GM12865 (cell line): ENCODE measurements at regions not wholly inside any gene's neighbourhood (a gene's known extent, or its start where the extent isn't known, plus 50 kb on each side); places are given as distances from the start of the nearest gene placed in this dataset.

Source experiments
- DNase-seq: peaks from one replicate; pipeline ENCODE4 v3.0.0; 2010; ENCODE audit warnings: low read depth
- H3K4me3 ChIP-seq: 2 replicates; pipeline ENCODE4 v1.5.1; 2011; ENCODE audit warnings: mild to moderate bottlenecking, low read depth, low read length, control low read depth
- TF ChIP-seq, protein P1 (sequence below): IDR thresholded peaks from 2 replicates; pipeline ENCODE4 v1.5.1; 2011; ENCODE audit warnings: low read length, control low read depth, low read depth, inconsistent platforms; ENCODE audit not compliant: insufficient read depth; ENCODE audit errors: missing control alignments

DNA sequence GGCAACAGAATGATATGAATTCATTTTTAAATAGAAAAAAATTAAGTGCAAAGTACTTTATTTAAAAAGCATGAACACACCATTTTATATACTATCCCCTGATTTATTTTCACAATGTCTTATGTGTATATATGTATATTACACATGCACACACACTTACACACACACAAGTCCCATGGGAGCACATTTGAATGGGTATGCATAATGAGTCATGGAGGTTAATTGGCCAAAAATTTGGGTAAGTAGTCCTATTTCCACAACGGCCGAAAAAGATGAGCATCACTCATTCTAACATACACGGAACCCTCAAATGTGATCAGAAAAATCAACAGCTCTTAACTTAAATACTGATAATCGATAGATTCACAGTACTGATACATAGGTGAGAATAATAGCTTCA, 97.4 kb upstream of the NABP1 start:
- no peak for DNase-seq
- TF ChIP-seq, protein P1, sequence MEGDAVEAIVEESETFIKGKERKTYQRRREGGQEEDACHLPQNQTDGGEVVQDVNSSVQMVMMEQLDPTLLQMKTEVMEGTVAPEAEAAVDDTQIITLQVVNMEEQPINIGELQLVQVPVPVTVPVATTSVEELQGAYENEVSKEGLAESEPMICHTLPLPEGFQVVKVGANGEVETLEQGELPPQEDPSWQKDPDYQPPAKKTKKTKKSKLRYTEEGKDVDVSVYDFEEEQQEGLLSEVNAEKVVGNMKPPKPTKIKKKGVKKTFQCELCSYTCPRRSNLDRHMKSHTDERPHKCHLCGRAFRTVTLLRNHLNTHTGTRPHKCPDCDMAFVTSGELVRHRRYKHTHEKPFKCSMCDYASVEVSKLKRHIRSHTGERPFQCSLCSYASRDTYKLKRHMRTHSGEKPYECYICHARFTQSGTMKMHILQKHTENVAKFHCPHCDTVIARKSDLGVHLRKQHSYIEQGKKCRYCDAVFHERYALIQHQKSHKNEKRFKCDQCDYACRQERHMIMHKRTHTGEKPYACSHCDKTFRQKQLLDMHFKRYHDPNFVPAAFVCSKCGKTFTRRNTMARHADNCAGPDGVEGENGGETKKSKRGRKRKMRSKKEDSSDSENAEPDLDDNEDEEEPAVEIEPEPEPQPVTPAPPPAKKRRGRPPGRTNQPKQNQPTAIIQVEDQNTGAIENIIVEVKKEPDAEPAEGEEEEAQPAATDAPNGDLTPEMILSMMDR, result no peak
- no peak overlapping the region for H3K4me3 ChIP-seq

DNA sequence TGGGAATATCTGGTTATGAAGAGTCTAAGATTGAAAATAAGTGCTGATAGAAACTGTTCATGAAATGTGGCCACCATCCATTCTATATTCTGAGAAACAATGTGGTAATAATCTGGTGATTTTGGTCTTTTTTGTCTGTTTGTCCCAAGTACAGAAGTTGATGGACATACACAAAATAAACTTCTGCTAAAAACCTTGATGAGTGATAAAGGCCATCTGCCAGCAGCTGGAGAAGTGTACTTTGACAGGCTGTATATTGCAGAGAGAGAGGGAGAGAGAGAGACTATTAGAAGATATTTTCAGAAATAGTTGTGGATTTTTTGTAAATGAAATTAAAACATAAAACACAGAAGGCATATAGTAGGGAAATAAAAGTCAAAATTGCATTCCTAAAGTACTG, 96.9 kb upstream of the NABP1 start:
- TF ChIP-seq, protein P1, result no peak
- DNase-seq, result no peak
- no peak overlapping the region for H3K4me3 ChIP-seq

DNA sequence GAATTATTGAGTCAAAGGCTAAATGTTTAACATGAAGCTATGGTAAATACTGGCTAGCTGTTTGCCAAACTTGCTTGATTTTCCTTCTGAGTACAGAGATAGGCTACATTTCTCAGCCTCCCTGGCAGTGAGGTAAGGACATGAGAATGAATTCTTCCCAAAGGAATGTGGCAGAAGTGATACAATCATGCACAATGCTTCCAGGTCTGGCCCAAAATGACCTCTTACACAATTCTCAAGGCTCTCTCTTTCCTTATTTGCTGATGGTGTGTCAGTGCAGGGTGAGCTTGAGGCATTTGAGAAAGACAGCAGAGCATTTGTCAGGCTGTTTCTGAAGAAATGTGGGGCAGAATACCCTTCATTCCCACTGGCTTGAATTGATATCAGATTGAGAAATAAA, 95.6 kb upstream of the NABP1 start:
- H3K4me3 ChIP-seq, result no peak overlapping the region
- no peak for DNase-seq
- TF ChIP-seq, protein P1, result no peak

DNA sequence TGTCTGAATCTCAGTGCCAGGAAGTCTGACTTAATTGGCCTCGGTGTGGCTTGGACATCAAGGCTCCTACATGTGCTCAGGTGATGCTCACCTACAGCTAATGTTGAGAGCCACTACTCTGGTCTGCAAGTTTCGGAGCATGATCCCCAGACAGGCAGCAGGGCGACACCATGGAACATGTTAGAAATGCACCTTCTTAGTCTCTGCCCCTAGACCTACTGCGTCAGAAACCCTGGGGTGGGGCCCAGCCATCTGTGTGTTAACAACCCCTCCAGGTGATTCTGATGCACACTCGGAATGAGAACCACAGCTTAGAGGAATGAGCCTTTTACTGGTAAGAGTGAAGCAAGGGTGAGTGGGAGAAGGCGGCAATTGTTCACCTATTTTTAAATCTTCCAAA, 86.9 kb upstream of the NABP1 start:
- H3K4me3 ChIP-seq, result no peak overlapping the region
- TF ChIP-seq, protein P1, result no peak
- DNase-seq, result no peak

DNA sequence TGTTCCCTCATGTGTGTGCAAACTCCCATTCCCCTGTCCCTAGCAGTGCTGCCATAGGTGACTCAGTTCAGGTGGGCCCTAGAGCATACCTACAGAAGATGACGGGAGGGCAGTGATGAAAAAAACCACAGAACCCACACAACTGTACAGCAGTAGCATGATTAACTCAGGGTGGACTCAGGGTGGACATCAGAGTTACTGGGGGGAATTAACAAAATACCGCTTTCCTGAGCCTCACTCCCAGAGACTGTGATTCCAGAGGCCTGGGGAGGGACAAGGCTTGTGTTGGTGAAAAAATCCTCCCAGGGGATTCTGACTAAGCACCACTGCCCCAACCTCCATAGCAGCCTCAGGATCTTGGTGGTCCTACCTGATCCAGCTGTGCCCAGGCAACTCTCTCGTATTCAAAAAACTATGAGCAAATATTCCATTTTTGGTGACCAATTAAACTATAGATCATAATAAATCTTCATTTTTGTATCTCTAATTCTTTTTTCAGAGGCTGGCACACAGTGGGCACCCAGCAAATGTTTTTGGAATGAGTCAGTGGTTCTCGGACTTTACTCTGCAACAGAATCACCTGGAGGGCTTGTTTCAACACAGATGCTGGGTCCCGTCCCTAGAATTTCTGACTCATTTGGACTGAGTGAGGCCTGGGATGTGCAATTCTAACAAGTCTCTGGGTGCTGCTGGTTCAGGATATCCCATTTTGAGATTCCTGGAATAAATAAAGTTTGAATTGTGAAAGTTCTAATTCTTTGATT, 84.1 kb upstream of the NABP1 start:
- TF ChIP-seq, protein P1, result no peak
- H3K4me3 ChIP-seq, result no peak overlapping the region
- no peak for DNase-seq

DNA sequence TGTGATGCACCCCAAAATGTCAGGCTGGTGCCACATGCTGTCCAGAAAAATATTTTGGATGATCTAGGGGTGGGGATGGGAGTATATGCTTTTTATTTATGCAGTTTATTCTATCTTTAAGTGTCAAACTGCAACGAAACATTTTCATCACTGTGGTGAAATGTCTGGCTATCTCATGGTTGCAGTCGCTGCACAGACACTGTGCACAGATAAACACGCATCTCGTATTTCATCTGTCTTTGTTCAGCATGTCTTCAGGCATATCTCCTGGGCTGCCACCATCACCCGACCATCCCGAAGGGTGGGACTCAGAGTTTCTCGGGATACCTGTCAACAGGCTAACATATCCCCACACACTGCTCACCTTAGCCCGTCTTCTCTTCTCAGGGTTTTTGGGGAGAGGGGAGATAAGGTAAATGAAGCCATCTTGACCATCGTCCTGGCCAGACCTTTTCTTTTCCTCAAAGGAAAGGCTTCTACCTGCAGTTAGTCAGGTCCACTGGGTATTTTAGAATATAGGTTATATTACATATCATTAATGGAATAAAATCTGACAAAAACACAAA, 80.7 kb upstream of the NABP1 start:
- DNase-seq, result no peak
- TF ChIP-seq, protein P1, result no peak
- H3K4me3 ChIP-seq, result no peak overlapping the region

DNA sequence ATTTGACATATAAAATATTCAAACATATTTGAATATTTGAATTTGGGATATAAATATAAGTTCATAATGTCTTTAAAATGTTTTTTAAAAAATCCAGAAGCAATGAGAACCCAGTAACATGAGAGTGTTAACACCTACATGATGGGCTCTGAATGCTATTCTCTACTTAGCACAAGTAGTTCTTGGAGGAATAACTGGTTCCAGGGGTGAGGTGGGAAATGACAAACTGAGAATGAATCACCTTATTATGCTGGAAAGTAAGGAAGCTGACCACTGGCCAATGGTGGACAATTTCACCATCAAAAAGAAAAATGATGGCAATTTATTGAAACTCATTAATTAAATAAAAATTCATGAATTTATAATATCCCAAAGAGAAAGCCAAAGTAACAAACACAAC, 79.6 kb upstream of the NABP1 start:
- DNase-seq, result no peak
- TF ChIP-seq, protein P1, result no peak
- H3K4me3 ChIP-seq, result no peak overlapping the region
